NCI-H146 treated with DMSO at 0.1 percent for 48 hours (cell line): ENCODE measurements at regions not wholly inside any gene's neighbourhood (a gene's known extent, or its start where the extent isn't known, plus 50 kb on each side); places are given as distances from the start of the nearest gene placed in this dataset.
"Not testable (repeated sequence)": the region's sequence is repeated elsewhere in the genome, so short reads cannot be mapped to it uniquely, and the experiment has no call there.

ENCODE experiments used
- DNase-seq: peaks from one replicate; lab custom pipeline; 2025; ENCODE audit not compliant: unreplicated experiment; lab: John Stamatoyannopoulos, UW

- no peak for DNase-seq
These were observed 465.6 kb upstream of the PRKX start for GRCh38 chrX:4179031-4179430.

GRCh38 chrX:4175221-4175620 is 461.8 kb upstream of the PRKX start:
- no peak for DNase-seq

GRCh38 chrX:4173743-4174142 is 460.3 kb upstream of the PRKX start:
- DNase-seq: no peak

- no peak for DNase-seq
These were observed 438.3 kb upstream of the PRKX start for GRCh38 chrX:4151798-4152197.

GRCh38 chrX:4150259-4150658 is 436.8 kb upstream of the PRKX start:
- no peak for DNase-seq

- no peak for DNase-seq
These were observed 416.2 kb upstream of the PRKX start for GRCh38 chrX:4129626-4130025.

- no peak for DNase-seq
These were observed 405.4 kb upstream of the PRKX start for GRCh38 chrX:4118666-4119530.

- DNase-seq: no peak
These were observed 397.5 kb upstream of the PRKX start for GRCh38 chrX:4110964-4111363.

- DNase-seq: no peak
These were observed 381.5 kb upstream of the PRKX start for GRCh38 chrX:4094926-4095325.

- DNase-seq: no peak
These were observed 377.8 kb upstream of the PRKX start for GRCh38 chrX:4091046-4091760.

GRCh38 chrX:4059893-4060292 is 346.4 kb upstream of the PRKX start:
- no peak for DNase-seq

- DNase-seq: no peak
These were observed 330.5 kb upstream of the PRKX start for GRCh38 chrX:4043951-4044350.

- no peak for DNase-seq
These were observed 322.4 kb upstream of the PRKX start for GRCh38 chrX:4035874-4036273.

- no peak for DNase-seq
These were observed 314.7 kb upstream of the PRKX start for GRCh38 chrX:4028151-4028550.

GRCh38 chrX:4005281-4005680 is 291.8 kb upstream of the PRKX start:
- DNase-seq: no peak

- no peak for DNase-seq
These were observed 291.4 kb upstream of the PRKX start for GRCh38 chrX:4004822-4005221.

- no peak for DNase-seq
These were observed 280.9 kb upstream of the PRKX start for GRCh38 chrX:3994315-3994714.

- DNase-seq: no peak
These were observed 277.1 kb upstream of the PRKX start for GRCh38 chrX:3990569-3990968.

GRCh38 chrX:3972104-3972858 is 258.8 kb upstream of the PRKX start:
- not testable (repeated sequence) for DNase-seq

- no peak for DNase-seq
These were observed 255.3 kb upstream of the PRKX start for GRCh38 chrX:3968749-3969148.

GRCh38 chrX:3963980-3964379 is 250.5 kb upstream of the PRKX start:
- no peak for DNase-seq
